SIG-M5 treated with dmso at 0.1 percent for 504 hours (cell line): ENCODE measurements at regions not wholly inside any gene's neighbourhood (a gene's known extent, or its start where the extent isn't known, plus 50 kb on each side); places are given as distances from the start of the nearest gene placed in this dataset.

Experiments
- DNase-seq: peaks from one replicate; lab custom pipeline; 2025; ENCODE audit not compliant: unreplicated experiment; lab: John Stamatoyannopoulos, UW

- DNase-seq, result no peak
These were observed 179.0 kb downstream of the NOC3L start for GRCh38 chr10:94183666-94184264.

- DNase-seq, result no peak
These were observed 176.0 kb downstream of the NOC3L start for GRCh38 chr10:94186722-94187121.

DNA sequence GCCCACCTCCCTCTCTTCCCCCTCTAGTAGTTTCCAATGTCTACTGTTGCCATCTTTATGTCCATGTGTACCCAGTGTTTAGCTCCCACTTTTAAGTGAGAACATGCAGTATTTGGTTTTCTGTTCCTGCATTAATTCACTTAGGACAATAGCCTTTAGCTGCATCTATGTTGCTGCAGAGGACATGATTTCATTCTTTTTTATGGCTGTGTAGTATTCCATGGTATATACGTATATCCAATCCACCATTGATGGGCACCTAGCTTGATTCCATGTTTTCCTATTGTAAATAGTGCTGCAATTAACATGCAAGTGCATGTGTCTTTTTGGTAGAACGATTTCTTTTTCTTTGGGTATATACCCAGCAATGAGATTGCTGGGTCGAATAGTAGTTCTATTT is 170.4 kb downstream of the NOC3L start:
- no peak for DNase-seq

- DNase-seq, result no peak
These were observed 169.8 kb downstream of the NOC3L start for GRCh38 chr10:94192974-94193373.

GRCh38 chr10:94193466-94193924 is 169.2 kb downstream of the NOC3L start:
- DNase-seq, result no peak

GRCh38 chr10:94194256-94194655 is 168.5 kb downstream of the NOC3L start:
- DNase-seq, result no peak

DNA sequence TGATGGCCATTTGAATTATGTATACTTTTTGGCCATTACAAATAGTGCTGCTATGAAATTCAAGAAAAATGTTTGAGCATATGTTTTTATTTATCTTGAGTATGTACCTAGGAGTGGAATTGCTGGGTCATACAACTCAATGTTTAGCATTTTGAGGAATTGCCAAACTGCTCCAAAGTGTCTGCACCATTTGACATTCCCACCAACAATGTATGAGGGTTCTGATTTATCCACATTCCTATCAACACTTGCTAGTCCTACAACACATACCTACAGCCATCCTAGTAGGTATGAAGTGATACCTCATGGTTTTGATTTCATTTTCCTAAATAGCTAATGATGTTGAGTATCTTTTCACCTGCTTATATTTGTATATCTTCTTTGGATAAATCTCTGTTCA is 165.5 kb downstream of the NOC3L start:
- no peak for DNase-seq

- DNase-seq, result no peak
These were observed 164.4 kb downstream of the NOC3L start for GRCh38 chr10:94198324-94198723.

GRCh38 chr10:94199565-94199964 is 163.2 kb downstream of the NOC3L start:
- no peak for DNase-seq

DNA sequence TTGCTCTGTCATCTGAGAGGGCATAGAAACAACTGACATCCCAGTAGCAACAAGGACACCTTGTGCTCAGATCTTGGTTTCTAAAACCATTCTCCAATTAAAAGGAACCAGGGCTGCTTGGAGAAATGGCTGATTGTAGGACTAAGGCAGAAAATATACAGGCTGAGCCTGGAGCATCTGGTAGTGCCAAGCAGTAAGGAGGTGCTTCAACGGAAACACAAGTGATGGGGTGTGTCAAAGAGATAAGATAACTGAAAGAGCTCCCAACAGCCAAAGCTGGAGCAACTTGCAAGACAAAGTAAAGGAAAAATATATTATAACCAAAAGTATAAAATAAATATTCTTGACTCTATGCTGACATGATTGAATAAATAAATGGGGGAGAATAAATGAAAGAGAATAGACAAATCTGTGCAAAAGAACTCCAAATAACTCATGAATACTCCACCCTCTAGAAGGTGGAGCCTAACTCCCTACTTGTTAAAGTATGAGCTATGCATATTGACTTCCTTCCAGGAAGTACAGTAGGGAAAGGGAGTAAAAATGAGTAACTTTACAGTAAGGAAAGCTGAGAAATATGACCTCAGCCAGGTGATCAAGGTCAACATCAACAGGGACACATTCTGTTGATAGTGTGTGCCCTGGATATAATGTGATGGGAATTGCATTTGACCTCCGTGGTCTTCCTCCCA is 162.4 kb downstream of the NOC3L start:
- no peak for DNase-seq

DNA sequence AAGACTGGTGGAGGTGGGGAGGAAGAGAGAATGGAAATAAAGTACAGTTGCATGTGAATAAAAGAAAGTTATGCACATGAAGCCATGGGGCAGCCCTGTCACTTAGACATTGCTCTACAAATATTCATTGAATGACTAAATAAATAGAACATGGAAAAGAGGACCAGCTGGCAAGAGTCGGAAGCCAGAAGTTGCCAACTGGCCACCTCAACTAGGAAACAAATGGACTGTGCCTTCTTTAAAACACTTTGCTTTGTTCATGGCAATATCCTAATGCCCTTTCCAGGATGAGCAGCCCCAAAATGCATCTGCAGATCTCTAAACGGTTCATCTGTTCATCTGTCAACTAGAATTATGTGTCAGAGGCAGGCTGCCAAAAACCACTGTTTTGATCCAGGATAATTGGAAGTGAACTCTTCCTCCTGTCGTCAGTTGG is 157.3 kb downstream of the NOC3L start:
- no peak for DNase-seq

- DNase-seq, result no peak
These were observed 156.6 kb downstream of the NOC3L start for GRCh38 chr10:94206176-94206575.

- no peak for DNase-seq
These were observed 154.4 kb downstream of the NOC3L start for GRCh38 chr10:94208315-94208714.

GRCh38 chr10:94210440-94211168 is 152.1 kb downstream of the NOC3L start:
- DNase-seq, result no peak

DNA sequence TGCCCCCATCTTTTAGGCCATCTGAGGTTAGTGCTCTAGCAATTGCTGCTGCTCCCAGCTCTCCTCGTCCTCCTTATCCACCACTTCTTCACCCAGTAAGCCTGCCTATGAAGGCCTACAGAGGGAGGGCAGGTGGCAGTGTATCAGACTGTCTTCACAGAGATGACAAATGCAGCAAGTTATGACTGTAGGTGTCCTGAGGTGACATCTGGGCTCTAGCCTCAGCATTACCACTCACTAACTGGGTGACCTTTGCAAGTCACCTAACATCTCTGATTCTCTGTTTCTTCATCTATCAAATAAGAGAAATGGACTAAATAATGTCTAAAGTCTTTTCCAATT is 151.6 kb downstream of the NOC3L start:
- no peak for DNase-seq

DNA sequence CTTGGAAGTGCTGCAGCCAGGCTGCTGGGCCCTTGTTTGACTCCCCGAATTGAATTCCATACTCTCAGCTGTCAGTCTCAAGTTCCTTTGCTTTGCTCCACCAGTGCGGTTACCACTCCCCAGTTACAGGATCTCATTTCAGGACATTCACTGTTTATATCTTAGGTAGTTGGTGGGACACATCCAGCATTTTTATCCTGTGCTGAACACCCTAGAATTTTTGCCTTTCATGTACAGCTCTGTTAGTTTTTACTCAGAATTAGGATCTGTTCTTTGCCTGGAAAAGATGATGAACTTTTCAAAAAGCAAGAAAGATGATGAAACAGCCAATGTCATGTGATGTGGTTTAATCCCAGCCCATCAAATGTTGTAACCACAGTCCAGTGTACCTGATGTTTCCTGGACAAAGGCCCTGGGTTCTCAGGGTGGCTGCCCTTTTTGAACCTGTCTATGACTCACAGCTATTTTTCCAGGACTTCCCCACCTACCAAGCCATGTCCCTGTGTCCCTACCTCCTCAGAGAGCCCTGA is 149.7 kb downstream of the NOC3L start:
- no peak for DNase-seq

DNA sequence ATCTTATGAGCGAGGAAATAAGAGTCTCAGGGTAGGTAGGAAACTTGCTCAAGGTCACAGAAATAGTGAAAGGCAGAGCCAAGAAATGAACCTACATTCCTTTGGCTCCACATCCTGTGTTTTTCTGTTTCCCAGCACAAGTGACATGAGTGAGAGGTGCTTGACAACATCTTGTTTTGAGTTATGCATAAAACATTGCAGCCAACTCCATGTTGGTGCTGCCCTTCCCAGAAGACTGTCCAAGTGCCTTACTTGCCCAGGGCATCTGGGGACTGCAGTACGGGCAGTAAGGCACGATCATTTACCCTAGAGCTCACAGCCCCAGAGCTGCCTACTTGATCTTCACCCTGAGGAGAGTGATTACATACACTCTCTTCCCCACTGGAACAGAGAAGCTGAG is 148.8 kb downstream of the NOC3L start:
- DNase-seq, result no peak

DNA sequence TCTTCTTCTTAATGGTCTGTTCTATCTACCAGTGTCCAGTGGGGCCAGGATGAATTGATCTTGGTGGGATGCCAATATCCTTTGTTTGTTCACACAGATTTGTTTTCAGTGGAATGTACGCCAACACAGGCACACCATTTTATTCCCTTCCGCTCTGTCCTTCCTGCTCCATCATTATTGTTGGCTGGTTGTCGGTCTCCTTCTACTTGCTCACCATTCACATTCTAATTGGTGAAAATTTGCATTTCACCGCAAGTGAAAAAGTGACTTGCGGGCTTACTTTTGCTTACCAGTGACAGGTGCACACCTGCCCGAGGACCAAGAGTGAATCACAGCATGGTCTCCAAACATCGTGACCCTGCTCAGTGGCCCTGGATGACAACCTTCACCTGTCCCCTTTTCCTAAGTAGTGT is 148.3 kb downstream of the NOC3L start:
- DNase-seq, result no peak

DNA sequence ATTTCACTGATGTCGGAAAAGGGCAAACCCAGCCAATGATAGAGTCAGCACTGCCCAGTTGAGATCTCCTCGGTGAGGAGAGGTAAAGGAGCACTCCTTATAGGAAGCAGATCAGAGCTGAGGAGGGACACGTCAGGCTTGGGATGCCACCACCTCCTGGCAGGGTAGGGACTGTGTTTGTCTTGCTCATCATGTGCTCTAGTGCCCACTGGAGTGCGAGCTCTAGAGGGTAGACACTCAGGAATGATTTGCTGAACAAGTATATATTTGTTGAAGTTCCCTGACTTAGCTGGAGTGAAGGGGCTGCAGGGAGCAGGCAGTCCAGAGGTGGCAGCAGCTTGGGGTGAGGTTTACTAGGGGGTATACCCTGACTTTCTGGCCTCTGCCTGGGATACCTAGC is 146.5 kb downstream of the NOC3L start:
- no peak for DNase-seq

GRCh38 chr10:94217411-94217810 is 145.3 kb downstream of the NOC3L start:
- DNase-seq, result no peak

DNA sequence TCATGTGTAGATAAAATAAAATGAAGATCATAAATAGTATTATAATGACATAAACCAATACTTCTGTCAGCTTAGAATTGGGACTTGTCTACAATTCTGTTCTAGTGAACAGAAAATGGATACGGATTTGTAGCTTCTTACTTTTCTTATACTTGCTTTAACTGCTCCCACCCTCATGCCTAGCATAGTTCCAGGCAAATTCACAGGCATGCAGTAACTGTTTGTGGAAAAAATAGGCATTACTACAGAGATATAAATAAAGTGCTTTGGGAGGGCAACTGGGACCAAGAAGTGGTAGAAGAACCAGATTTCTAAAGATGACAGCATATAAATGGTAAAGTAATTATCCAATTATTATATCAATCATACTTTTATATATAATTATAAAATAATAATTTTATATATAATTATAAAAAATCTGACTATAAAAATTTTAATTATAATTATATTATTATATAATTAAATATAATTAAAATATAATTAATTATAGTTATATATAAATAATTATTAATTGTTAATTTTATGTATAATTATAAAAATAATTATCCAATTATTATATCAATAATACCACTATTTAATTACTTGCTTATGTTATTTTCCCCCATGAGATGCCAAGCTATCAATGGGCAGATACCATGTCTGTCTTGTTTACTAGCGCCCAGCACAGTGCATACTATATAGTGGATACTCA is 144.1 kb downstream of the NOC3L start:
- no peak for DNase-seq
